Kidney capillary endothelial cell (primary cell): ENCODE measurements at regions not wholly inside any gene's neighbourhood (a gene's known extent, or its start where the extent isn't known, plus 50 kb on each side); places are given as distances from the start of the nearest gene placed in this dataset.
A peak's percentile ranks its signal among the peaks of the same experiment; 100 is the strongest.
"Not testable (repeated sequence)": the region's sequence is repeated elsewhere in the genome, so short reads cannot be mapped to it uniquely, and the experiment has no call there.

ENCODE experiments used
- DNase-seq: peaks from one replicate; pipeline ENCODE4 v3.0.0-alpha.2; 2018; ENCODE audit warnings: low spot score

DNA sequence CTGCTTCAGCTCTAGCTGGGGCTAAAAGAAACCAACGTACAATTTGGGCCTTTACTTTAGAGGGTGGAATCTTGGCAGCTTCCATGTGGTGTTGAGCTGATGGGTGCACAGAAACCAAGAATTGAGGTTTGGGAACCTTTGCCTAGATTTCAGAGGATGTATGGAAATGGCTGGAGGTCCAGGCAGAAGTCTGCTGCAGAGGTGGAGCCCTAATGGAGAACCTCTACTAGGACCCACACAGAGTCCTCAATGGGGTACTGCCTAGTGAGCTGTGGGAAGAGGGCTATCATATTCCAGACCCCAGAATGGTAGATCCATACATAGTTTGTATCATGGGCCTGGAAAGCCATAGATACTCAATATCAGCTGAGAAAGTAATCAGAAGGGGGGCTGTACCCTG is 500.4 kb upstream of the ATP2B1 start:
- DNase-seq: no peak

DNA sequence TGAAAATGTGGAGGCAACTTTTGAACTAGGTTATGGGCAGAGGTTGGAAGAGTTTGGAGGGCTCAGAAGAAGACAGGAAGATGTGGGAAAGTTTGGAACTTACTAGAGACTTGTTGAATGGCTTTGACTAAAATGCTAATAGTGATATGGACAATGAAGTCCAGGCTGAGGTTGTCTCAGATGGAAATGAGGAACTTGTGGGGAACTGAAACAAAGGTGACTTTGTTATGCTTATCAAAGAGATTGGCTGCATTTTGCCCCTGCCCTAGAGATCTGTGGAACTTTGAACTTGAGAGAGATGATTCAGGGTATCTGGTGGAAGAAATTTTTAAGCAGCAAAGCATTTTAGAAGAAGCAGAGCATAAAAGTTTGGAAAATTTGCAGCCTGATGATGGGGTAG is 499.7 kb upstream of the ATP2B1 start:
- DNase-seq: not testable (repeated sequence)

DNA sequence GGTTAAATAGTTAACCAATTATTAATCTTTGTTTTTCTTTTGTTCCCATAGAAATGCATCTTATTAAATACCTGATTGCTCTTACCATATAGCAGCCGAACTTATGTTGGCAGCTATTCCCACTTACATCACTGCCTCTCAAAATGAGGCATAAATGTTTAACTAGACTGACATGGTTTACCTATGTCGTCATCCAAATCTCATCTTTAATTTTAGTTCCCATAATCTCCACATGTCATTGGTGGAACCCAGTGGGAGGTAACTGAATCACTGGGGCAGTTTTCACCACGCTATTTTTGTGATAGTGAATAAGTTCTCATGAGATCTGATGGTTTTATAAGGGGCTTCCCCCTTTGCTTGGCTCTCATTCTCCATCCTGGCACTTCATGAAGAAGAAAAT is 499.2 kb upstream of the ATP2B1 start:
- no peak for DNase-seq

DNA sequence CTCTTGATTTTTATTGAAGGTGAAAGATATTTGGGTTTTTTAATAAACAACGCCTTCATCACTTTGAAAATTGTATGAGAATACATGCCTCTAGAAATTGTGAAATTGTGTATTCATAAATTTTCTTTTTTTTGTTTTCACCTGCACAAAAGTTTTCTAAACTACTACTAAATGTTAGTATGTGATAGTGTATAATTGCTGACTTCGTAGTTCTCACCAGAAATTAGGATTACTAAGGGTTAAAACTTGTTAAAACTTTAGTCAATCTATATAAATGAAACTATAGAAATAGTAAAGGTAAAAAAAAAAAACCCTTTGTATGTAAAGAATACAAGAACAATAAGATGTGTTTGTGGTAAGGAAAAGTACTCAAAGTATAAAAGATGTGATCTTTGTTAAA is 496.5 kb upstream of the ATP2B1 start:
- no peak for DNase-seq

DNA sequence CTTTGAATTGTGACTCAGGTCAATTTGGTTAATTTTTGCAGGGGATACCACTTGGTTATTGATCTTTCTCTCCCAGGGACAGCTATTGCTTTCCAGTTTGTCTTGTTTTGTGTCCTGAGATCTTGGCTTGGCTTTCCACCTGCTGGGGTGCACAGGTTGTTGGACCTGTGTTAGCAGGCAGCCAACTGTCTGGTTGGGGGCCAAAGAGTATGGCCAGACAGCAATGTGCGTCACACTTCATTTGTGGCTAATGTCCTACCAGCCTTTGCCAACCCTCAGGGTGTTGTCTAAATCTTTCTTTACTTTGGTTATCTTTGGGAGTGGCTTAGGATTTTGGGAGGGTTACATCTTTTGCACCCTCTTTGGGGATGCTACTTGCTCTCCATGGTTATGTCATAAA is 494.9 kb upstream of the ATP2B1 start:
- no peak for DNase-seq

DNA sequence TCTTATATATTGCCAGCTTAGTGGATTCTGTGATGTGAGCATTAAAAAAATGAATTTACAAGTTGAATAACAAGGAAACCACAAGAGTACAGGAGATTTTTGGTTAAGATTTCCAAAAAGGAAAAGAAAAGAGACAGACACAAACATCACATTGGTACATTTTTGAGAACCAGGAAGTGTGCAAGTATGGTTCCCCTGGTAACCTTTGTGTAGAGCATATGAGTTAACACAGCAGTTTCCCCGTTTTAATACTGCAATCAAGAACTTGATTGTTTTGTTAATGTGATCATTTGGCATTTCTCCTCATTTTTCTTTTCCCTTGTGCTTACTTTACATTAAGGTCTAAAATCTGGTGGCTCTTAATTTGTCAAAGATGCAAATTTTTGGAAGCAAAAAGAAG is 490.4 kb upstream of the ATP2B1 start:
- DNase-seq: peak; percentile 78

DNA sequence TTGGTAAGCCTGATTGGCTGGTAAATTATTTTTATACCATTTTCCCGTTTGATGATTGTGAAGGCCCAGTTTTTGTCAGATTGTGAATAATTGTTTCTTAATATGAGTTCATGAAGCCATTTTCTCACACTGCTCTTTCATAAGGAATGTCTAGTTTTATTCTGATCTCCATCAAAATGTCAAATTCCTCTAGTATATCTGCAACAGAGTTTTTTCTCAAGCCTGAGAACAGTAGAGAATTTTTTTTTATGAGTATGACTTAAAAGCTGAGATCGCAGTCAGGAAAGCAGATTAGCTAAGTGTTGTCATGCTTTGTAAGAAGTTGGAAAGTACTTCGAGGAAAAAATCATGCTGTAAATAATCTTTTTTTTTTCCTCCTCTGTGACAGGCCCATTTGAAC is 484.9 kb upstream of the ATP2B1 start:
- no peak for DNase-seq

DNA sequence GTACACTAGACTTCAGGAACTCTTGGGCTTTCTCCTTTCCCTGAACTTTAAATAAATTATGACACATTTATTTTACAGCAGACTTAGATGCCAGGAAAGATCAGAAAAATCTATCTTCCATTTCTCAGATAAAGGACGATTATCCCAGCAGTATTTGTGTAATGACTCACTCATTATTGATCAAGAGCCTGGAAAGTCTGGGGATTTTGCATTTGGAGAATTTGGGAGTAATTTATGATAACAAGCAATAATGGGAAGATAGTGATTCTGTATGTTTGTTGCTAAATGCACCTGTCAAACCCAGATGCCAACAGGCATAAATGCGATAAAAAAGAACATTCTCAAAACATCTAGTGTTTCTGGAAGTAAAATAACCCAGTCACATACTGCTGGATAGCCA is 480.2 kb upstream of the ATP2B1 start:
- DNase-seq: no peak

DNA sequence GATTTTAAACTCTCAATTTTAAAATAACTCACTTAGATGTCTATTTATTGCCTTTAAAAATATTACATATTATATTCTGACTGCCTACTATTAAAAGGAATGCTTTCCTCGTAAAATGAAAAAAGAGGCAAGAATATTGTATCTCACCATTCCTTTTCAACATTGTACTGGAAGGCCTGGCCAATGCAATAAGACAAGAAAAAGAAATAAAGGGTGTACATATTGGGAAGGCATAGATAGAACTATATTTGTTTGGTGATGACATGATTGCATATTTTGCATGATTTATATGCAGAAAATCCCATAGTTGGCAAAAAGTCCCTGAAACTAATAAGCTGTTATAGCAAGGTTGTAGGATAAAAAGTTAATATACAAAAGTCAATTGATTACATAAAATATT is 474.6 kb upstream of the ATP2B1 start:
- DNase-seq: no peak

DNA sequence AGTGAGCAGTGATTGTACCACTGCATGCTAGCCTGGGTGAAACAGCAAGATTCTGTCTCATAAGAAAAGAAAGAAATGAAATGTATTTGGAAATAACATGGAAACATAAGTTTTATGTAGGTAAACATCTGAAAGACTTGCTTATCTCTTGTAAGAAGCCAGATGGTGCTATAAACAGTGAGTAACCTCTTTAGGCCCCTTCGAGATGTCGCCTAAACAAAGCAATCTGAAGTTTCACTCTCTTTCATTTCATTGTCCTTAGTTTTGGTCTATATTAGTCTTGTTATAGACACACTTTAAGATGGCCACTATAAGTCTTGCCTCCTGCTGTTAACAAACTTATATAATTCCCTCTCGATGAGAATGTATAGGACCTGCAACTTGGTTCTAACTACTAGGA is 472.6 kb upstream of the ATP2B1 start:
- no peak for DNase-seq

DNA sequence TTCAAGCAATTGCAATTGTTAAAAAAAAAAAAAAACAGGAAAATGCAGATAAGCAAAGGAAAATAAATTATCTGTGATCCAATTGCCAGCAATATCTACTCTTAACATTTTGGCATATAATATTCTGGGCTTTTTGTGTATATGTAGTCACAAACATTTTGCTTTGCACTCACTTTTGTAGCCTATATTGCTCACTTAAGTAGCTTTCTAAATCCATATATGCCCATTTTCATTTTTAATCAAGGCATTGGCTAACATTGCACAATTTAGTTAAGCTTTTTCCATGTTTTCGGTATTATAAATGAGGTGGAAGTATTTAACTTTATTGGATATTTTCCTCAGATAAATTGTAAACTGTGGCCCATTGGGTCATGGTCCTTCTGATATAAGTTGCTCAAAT is 466.3 kb upstream of the ATP2B1 start:
- no peak for DNase-seq

DNA sequence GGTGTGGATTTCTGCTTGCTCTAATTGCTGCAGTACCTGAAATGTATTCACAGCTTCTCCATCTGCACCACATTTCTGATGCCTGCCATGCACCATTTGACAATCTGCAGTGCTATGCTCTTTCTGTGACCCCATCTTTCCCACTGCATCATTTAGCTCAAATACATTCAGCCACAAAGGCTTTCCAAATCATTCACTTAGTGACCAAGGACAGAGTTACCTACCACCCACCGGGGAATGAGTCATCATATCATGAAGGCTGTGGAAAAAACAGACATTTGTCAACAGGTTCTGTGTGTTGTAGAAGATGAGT is 465.5 kb upstream of the ATP2B1 start:
- DNase-seq: no peak

DNA sequence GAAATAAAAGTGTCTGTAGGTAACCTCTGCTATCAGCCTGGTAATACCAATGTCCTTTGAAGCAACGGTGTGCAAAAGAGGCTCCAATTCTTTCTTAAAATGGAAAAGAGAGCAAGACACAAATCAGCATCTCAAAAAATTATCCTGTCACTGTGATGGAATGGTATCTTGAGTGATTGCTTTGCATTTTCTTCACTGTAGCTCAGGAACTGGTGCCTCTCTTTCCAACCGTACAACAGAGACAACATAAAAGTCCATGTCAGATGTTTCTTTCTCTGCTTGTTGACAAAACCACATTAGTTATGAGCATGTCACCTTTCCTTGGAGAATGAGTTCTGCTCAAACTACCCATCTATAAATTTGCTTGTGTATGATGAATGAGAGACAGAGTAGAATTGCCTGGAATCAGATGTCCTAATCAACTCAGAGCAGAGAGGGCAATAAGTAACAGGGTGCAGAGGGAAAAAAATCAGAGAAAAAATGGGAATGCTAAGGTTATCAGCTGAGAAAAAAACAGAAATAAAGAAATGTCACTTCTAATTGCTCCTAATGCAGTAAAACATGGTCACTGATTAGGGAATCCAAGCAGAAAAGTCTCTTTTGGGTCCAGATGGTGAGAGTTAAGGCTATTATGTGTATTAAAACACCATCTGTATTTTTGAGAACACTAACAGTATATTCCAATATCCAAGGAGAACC is 465.0 kb upstream of the ATP2B1 start:
- no peak for DNase-seq

DNA sequence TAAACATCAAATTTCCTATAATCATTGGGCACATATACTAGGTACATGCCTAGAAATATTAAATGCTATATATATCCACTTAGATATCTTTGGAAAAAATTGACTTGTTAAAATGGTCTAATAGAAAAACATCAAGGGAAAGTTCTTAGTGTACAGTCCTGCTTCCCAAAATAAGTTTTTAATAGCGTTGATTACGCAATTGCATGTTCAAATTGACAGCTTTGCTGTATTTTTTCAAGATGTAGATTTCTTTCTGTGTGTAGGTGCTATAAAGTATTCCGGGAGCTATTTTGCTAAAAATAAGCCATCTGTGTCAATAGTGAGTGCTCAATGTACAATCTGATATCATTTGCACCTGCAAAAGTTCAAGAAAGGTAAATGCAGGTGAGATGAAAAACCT is 463.9 kb upstream of the ATP2B1 start:
- no peak for DNase-seq

DNA sequence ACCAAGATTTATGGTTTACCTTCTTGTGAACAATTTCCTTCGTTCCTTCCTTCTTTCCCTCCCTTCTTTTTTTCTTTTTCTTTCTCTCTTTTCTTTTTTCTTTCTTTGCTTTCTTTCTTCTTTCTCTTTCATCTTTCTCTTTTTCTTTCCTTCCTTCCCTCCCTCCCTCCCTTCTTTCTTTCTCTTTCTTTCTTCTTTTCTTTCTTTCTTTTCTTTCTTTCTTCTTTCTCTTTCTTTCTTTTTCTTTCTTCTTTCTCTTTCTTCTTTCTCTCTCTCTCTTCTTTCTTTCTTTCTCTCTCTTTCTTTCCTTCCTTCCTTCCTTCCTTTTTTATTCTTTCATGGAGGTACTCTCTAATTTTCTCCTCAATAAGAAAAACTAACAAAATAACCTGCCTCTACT is 462.1 kb upstream of the ATP2B1 start:
- DNase-seq: no peak

DNA sequence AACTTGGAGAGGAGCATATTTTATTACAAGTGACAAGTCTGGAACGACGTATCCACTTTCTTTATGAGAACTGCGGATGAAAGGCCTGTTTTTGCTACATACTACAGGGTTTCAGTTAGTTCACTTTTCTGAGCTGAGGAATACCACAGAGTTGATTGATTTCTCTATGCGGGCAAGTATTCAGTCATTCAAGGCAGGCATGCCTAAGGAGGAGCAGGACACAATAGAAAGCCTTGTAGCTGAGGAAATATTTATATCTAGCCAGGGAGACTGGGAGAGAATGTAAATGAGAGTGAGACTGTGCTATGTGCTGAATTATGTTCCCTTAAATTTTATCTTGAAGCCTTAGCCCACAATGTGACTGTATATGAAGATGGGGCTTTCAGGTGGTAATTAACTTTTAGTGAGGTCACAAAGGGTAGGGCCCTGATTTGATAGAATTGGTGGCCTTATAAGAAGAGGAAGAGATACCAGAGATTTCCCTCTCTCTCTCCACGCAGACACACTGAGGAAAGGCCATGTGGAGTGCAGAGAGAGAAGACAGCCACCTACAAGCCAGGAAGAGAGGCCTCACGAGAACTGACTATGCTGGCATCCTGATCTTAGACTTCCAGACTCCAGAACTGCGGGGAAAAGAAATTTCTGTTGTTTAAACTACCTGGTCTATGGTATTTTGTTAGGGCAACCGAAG is 459.0 kb upstream of the ATP2B1 start:
- no peak for DNase-seq

DNA sequence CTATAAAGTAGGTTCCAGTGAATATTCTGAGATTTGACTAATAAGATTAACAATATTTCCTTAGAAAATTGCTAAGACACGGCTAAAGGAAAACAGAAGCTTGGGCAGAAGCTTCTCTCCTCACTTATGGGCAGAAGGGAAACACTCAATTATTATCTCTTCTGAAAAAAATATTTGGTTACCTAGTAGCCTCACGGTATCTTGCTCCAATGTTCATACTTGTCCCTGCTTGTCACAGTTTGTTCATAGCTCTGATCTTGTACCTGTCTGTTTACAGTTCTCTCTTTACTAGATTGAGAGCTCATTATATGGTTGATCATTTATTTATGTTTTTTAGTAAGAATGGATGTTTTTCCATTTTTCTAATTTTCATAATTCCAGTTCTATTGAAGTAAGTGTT is 458.0 kb upstream of the ATP2B1 start:
- no peak for DNase-seq

DNA sequence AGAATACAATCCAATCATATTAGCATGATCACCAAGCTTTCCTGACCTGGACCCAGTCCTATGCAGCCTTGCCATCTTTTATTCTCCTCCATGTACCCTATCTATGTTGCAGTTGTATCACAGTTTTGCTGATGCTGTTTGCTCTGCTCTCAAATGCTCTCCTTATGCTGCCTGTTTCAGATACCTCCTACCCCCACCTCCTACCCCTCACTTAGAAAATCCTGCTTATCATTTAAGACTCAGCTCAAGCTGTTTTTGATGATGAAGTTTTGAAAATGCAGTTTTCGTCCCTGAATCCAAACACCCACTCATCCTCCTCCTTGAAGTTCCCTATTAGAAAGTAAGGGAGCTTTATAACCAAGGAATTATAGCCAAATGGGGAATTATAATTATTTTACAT is 457.4 kb upstream of the ATP2B1 start:
- no peak for DNase-seq

DNA sequence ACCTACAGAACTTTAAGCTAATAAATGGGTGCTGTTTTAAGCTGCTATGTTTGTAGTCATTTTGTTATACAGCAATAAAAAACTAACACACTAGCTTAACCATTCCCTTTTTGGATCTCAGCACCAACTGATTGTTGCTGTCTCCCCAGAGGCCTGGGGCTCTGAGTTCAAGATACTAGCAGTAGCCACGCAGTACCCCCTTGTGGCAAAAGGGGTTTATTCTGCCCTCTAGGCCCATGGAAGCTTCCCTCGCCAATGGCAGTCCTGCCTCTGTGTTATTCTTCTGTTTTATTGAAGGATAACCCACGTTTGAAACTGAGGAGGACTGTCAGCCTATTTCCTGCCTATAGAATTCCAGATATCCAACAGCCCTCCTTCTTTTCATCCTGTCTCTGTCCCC is 455.3 kb upstream of the ATP2B1 start:
- no peak for DNase-seq

DNA sequence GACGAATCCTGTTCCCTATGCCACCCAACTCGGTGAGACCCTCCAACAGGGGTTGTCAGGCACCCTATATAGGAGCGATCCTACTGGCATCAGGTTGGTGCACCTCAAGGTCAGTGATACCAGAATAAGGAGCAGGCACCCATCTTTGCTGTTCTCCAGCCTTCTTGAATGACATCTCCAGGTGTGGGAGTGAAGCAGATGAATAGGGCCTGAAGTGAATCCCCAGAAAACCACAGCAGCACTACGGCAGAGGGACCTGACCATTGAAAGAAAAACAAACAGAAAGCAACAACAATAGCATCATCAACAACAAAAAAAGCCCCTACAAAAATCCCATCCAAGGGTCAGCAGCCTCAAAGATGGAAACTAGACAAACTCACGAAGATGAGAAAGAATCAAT is 445.2 kb upstream of the ATP2B1 start:
- no peak for DNase-seq

DNA sequence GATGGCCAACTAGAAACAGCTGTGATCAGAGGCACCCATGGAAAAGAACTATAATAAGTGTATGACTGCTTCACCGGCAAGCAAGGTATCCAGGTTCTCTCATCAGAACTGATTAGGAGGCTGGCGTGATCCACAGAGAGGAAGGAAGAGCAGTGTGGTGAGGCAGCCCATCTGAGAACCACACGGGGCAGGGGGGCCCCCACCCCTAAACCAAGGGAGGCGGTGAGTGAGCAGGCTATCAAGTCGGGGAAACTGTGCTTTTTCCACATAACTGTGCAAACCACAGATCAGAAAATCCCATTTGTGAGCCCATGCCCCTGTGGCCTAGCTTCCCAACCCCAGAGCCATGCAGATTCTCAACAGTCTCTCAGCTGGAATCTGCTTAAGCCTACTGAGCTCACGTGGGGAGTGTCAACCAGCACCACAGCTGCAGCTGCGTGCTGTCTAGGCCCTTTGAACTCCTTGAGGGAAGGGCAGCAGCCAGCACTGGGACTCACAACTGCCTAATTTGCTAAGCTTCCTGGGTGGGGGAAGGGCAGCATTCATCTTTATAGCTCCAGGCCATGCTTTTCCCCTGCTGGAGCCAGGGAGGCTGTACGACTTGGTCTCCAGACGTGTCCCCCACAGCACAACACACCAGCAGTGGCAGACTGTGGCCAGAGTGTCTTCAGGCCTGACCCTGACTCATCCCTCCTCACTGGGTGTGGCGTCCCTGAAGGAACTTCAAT is 444.4 kb upstream of the ATP2B1 start:
- no peak for DNase-seq

DNA sequence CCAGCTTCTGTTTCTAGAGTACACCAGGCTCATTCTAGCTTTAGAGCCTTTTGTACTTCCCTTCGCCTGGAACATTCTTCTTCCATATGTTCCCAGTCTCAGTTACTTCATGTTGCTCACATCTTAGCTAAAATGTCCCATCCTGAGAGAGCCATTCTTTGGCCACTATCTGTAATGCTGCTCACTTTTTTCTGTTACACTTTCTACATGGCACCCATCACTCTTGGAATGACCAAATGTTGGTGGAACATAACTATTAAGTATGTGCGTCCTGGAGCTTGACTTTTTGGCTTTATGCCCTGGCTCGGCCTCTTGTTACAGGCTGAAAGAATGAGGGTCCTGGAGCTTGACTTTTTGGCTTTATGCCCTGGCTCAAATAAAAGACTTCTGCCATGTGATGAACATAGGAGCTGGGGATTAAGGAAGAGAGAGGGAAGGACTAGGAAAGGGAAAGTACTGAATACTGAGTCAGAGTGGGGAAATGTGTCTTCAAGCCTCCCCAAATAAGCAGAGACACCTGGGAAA is 442.9 kb upstream of the ATP2B1 start:
- no peak for DNase-seq

DNA sequence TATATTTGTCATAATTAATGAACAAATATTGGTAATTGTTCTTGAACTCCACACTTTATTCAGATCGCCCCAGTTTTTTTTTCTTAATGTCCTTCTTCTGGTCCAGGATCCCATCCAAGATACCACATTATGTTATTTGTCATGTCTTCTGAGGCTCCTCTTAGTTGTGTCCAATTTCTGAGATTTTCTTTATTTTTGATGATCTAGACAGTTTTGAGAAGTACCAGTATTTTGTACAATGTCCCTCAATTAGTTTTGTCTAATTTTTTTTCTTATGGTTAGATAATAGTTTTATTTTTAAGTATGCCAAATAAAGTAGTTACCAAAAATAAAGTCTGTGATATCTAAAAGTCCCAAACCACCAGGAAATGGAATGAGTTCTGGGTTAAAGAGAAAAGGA is 440.8 kb upstream of the ATP2B1 start:
- no peak for DNase-seq
